ENCODE measurements at regions not wholly inside any gene's neighbourhood (a gene's known extent, or its start where the extent isn't known, plus 50 kb on each side); places are given as distances from the start of the nearest gene placed in this dataset.

DNA sequence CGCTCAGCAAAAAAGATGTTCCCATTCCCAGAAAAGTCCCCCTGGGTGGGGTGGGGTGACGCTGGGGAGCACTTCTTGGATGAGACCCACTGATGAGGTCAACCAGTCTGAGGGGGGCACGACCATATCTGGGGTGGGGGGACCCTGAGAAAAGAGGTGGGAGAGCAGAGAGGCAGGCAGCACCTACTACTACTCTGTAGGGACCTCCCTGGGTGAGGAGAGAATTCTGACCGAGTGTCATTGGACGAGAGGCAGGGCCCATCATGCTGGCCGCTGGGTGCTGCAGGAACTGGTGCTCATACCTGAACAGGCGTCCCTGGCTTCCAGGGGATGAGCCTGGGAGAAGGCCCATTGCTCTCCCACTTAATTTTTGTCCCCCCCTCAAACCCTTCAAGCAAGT lies 158.8 kb downstream of the KLF13 start:
- TF ChIP-seq POLR2A (IDR thresholded peaks at IDR 0.05): no peak
- TF ChIP-seq, protein P1, sequence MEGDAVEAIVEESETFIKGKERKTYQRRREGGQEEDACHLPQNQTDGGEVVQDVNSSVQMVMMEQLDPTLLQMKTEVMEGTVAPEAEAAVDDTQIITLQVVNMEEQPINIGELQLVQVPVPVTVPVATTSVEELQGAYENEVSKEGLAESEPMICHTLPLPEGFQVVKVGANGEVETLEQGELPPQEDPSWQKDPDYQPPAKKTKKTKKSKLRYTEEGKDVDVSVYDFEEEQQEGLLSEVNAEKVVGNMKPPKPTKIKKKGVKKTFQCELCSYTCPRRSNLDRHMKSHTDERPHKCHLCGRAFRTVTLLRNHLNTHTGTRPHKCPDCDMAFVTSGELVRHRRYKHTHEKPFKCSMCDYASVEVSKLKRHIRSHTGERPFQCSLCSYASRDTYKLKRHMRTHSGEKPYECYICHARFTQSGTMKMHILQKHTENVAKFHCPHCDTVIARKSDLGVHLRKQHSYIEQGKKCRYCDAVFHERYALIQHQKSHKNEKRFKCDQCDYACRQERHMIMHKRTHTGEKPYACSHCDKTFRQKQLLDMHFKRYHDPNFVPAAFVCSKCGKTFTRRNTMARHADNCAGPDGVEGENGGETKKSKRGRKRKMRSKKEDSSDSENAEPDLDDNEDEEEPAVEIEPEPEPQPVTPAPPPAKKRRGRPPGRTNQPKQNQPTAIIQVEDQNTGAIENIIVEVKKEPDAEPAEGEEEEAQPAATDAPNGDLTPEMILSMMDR (IDR thresholded peaks at IDR 0.05): no peak
- TF ChIP-seq POLR2AphosphoS5 (IDR thresholded peaks at IDR 0.05): no peak

All from prostate gland (tissue), 2 donors.